ENCODE measurements at regions not wholly inside any gene's neighbourhood (a gene's known extent, or its start where the extent isn't known, plus 50 kb on each side); places are given as distances from the start of the nearest gene placed in this dataset.

DNA sequence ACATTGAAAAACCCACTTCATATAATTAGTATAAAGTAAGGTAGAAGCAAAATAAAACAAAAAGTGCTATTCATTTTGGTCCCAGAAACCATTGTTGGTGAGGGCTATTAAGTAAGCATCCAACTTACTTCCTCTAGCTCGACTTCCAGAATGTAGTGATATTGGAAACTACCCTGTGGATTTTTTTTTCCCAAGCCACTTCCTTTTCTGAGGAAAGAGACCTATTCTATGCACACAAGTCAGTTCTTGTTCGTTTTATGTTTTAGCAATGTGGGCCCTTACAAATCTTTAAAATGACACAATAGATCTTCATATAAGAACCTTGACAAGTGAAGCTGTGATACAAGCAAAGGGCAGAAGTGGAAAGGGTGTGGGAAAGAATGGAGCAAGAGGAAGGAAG, 402.0 kb upstream of the TBL1XR1 start:
- TF ChIP-seq CTCF (conservative IDR thresholded peaks at IDR 0.05; ENCODE audit: low read depth, low read length) (no peak), EZH2 (IDR thresholded peaks at IDR 0.05; ENCODE audit: borderline replicate concordance, low read depth, low read length, poor library complexity, severe bottlenecking) (no peak)

All from A673 (cell line).